WERI-Rb-1 (cell line): ENCODE measurements at regions not wholly inside any gene's neighbourhood (a gene's known extent, or its start where the extent isn't known, plus 50 kb on each side); places are given as distances from the start of the nearest gene placed in this dataset.

Source experiments
- DNase-seq: peaks from one replicate; pipeline ENCODE4 v3.0.0-alpha.2; 2020
- H3K27ac ChIP-seq: fragments of 250-450 bp; sonication (Bioruptor Pico); 2 replicates; pipeline ENCODE4 v1.5.1; 2020; ENCODE audit warnings: mild to moderate bottlenecking, moderate library complexity
- H3K27me3 ChIP-seq: fragments of 250-450 bp; sonication (Bioruptor Pico); 2 replicates; pipeline ENCODE4 v1.5.1; 2021; ENCODE audit warnings: mild to moderate bottlenecking, low read depth, moderate library complexity; ENCODE audit not compliant: insufficient read depth, severe bottlenecking
- H3K36me3 ChIP-seq: fragments of 250-450 bp; sonication (Bioruptor Pico); 2 replicates; pipeline ENCODE4 v1.5.1; 2020; ENCODE audit warnings: mild to moderate bottlenecking, moderate library complexity
- H3K4me3 ChIP-seq: 2 replicates; pipeline ENCODE4 v1.5.1; 2011; ENCODE audit warnings: low read depth, mild to moderate bottlenecking, control low read depth, low read length
- H3K9me3 ChIP-seq: fragments of 250-450 bp; sonication (Bioruptor Pico); 2 replicates; pipeline ENCODE4 v1.5.1; 2021; ENCODE audit warnings: mild to moderate bottlenecking, moderate library complexity; ENCODE audit not compliant: severe bottlenecking
- CTCF ChIP-seq: IDR thresholded peaks from 2 replicates; pipeline ENCODE4 v1.5.1; 2011; ENCODE audit warnings: low read depth, mild to moderate bottlenecking, control low read depth, inconsistent platforms, low read length

GRCh38 chr16:72566174-72566573 is 394.2 kb upstream of the PMFBP1 start:
- no peak for TF ChIP-seq CTCF
- H3K9me3 ChIP-seq, result no peaks in the 10 kb centered on the region
- H3K27ac ChIP-seq, result no peak overlapping the region
- no peaks in the 10 kb centered on the region for H3K27me3 ChIP-seq
- H3K4me3 ChIP-seq, result no peak overlapping the region
- DNase-seq, result no peak
- no peaks in the 10 kb centered on the region for H3K36me3 ChIP-seq

GRCh38 chr16:72565106-72565505 is 393.2 kb upstream of the PMFBP1 start:
- no peaks in the 10 kb centered on the region for H3K27me3 ChIP-seq
- no peak overlapping the region for H3K27ac ChIP-seq
- no peaks in the 10 kb centered on the region for H3K36me3 ChIP-seq
- no peak overlapping the region for H3K4me3 ChIP-seq
- H3K9me3 ChIP-seq, result no peaks in the 10 kb centered on the region
- no peak for TF ChIP-seq CTCF
- DNase-seq, result no peak

- Histone ChIP-seq H3K4me3 (no peak overlapping the region), H3K9me3 (no peaks in the 10 kb centered on the region), H3K27me3 (no peaks in the 10 kb centered on the region), H3K36me3 (no peaks in the 10 kb centered on the region), H3K27ac (no peak overlapping the region)
- TF ChIP-seq CTCF, result no peak
- DNase-seq, result no peak
Observed at GRCh38 chr16:72560617-72561016, 388.7 kb upstream of the PMFBP1 start.

- Histone ChIP-seq H3K27ac (no peak overlapping the region), H3K9me3 (no peaks in the 10 kb centered on the region), H3K27me3 (no peaks in the 10 kb centered on the region), H3K4me3 (no peak overlapping the region), H3K36me3 (no peaks in the 10 kb centered on the region)
- no peak for DNase-seq
- no peak for TF ChIP-seq CTCF
Observed at GRCh38 chr16:72558501-72558900, 386.5 kb upstream of the PMFBP1 start.

- DNase-seq, result no peak
- no peaks in the 10 kb centered on the region for H3K36me3 ChIP-seq
- no peak overlapping the region for H3K27ac ChIP-seq
- no peak for TF ChIP-seq CTCF
- no peak overlapping the region for H3K4me3 ChIP-seq
- H3K9me3 ChIP-seq, result no peaks in the 10 kb centered on the region
- H3K27me3 ChIP-seq, result no peaks in the 10 kb centered on the region
Observed at GRCh38 chr16:72554935-72555334, 383.0 kb upstream of the PMFBP1 start.

DNA sequence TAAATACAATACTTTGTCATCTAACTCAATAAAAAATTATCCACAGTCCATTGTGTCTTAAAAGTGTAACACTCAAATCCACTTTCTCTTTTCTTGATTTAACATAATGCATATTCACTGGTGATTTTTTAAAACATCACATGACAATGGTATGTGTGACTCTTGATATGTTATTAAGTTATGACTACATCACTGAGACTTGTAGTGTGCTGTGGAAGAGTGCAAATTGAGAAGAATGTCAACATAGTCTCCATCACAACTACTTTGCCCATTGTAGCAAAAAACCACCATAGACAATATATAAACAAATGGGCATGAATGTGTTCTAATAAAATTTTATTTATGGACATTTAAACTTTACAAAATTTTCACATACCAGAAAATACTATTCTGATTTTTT is 380.7 kb upstream of the PMFBP1 start:
- Histone ChIP-seq H3K4me3 (no peak overlapping the region), H3K36me3 (no peaks in the 10 kb centered on the region), H3K27me3 (no peaks in the 10 kb centered on the region), H3K27ac (no peak overlapping the region), H3K9me3 (no peaks in the 10 kb centered on the region)
- DNase-seq, result no peak
- TF ChIP-seq CTCF, result no peak
